NCI-H1694 (cell line): ENCODE measurements at regions not wholly inside any gene's neighbourhood (a gene's known extent, or its start where the extent isn't known, plus 50 kb on each side); places are given as distances from the start of the nearest gene placed in this dataset.

Experiments
- DNase-seq: peaks from one replicate; lab custom pipeline; 2025; lab: John Stamatoyannopoulos, UW

GRCh38 chr10:52889611-52890010, 117.0 kb upstream of the MBL2 start:
- DNase-seq, result no peak

- no peak for DNase-seq
Observed at GRCh38 chr10:52883996-52884871, 111.7 kb upstream of the MBL2 start.

- DNase-seq, result no peak
Observed at GRCh38 chr10:52879091-52879807, 106.7 kb upstream of the MBL2 start.

- DNase-seq, result no peak
Observed at GRCh38 chr10:52877451-52877850, 104.9 kb upstream of the MBL2 start.

- no peak for DNase-seq
Observed at GRCh38 chr10:52875336-52875735, 102.8 kb upstream of the MBL2 start.

DNA sequence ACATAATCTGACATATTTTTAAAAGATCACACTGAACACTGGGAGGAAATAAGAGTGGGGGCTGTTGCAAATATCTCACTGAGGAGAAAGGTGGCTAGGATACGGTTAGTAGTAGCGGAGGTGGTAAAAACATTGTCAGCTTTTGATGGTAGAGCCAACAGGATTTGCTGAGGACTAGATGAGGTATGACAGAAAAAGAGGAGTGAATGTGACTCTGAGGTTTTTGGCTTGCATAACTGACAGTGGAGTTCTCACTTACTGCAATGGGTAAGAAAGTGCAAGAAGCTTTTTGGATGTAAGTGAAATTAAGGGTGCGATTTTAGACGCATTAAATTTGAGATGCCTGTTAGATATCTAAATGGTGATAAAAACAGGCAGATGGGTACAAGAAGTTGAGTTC, 102.0 kb upstream of the MBL2 start:
- no peak for DNase-seq

GRCh38 chr10:52871191-52871843, 98.7 kb upstream of the MBL2 start:
- no peak for DNase-seq

GRCh38 chr10:52870562-52870961, 98.0 kb upstream of the MBL2 start:
- DNase-seq, result no peak

DNA sequence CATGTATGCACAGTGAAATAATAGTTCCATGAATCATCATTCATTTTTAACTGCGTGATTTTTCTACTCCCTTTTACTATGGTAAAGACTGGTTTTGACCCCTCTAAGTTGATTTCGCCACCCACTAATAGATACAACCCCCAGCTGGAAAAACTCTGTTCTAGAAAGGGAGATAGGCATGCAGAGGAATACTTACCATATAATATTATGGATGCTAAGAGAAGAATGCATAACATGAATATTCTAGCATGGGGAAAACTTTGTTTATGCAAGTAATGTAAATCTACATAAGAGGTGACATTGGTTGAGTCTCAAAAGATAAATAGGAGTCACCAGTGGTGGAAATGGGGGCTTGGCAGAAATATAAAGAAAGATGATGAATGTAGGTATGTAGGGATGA, 97.3 kb upstream of the MBL2 start:
- no peak for DNase-seq

- no peak for DNase-seq
Observed at GRCh38 chr10:52865213-52865612, 92.6 kb upstream of the MBL2 start.

- DNase-seq, result no peak
Observed at GRCh38 chr10:52864201-52865106, 91.9 kb upstream of the MBL2 start.

- DNase-seq, result no peak
Observed at GRCh38 chr10:52858722-52859121, 86.1 kb upstream of the MBL2 start.

GRCh38 chr10:52855546-52856325, 83.2 kb upstream of the MBL2 start:
- DNase-seq, result no peak

DNA sequence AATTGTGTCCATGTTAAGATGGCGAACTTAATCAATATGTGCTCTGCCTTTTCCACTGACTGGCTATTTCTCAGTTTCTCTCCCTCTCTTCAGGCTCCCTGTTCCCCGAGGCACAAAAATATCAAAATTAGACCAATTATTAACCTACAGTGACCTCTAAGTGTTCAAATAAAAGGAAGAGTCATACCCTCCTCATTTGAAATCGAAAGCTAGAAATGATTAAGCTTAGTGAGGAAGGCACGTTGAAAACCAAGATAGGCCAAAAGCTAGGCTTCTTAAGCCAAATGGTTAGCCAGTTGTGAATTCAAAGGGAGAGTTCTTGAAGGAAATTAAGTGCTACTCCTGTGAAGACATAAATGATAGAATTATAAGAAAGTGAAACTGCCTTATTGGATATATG, 81.1 kb upstream of the MBL2 start:
- DNase-seq, result no peak

DNA sequence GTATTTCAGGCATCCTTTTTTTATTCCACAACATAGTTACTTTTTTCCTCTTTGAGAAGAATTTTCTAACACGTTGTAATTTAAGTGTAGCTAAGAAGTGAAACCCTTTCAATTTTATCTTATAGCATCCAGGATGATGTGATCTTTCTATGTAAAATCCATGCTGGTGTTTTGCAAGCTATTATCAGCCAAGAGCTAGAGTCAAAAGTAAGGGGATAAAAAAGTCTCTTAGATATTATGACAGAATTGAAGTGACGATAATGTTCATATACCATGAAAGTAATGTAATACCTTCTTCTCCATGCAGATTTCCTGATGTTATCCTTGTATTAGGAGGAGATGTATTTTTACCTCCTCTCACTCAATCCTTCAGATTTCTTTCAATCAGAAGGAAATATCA, 64.2 kb upstream of the MBL2 start:
- DNase-seq, result no peak
